ENCODE measurements at regions not wholly inside any gene's neighbourhood (a gene's known extent, or its start where the extent isn't known, plus 50 kb on each side); places are given as distances from the start of the nearest gene placed in this dataset.

GRCh38 chr1:201731142-201731541 is 97.8 kb upstream of the IPO9 start:
- Histone ChIP-seq H3K4me1 (replicated peaks in 1 of 4; ENCODE audit: control insufficient read depth in 3 of 4, insufficient read depth in 4 of 4, low read length in 3 of 4) (peaks cover 4 to 7% (median 4%) of the 10 kb centered on the region in 4 experiments; a peak in 5 of 7 replicates), H3K23ac (ENCODE audit: insufficient read length) (no peak overlapping the region), H4K8ac (ENCODE audit: extremely low read depth, insufficient read depth, low read length) (no peak overlapping the region), H3K36me3 (ENCODE audit: control insufficient read depth in 2 of 4, insufficient read depth in 4 of 4, low read length in 3 of 4) (no peaks in the 10 kb centered on the region; a peak in 1 of 8 replicates), H3K27me3 (replicated peaks in 1 of 4; ENCODE audit: control insufficient read depth in 3 of 4, extremely low read depth in 1 of 4, insufficient read depth in 3 of 4, low read length in 3 of 4) (no peaks in the 10 kb centered on the region), H3K23me2 (ENCODE audit: low read depth, low read length) (no peaks in the 10 kb centered on the region; the same call in 1 of the 2 replicates), H3K79me2 (ENCODE audit: control insufficient read depth in 1 of 2, insufficient read depth in 2 of 2, low read length in 2 of 2) (no peaks in the 10 kb centered on the region; a peak in 1 of 4 replicates), H2BK15ac (ENCODE audit: low read length) (no peak overlapping the region), H2BK5ac (ENCODE audit: low read depth, low read length) (no peak overlapping the region), H3K79me1 (ENCODE audit: low read depth, low read length) (peaks cover 3% of the 10 kb centered on the region), H3K9me3 (ENCODE audit: insufficient read depth in 2 of 2, low read depth in 1 of 2, low read length in 1 of 2) (no peaks in the 10 kb centered on the region), H2BK120ac (replicated peaks; ENCODE audit: low read depth, low read length) (no peak overlapping the region), H2BK12ac (ENCODE audit: low read depth, low read length) (0 out of 2 replicates have a peak overlapping the region, but pooled peaks have one; percentile 14), H3K27ac (ENCODE audit: low read depth, low read length) (no peak overlapping the region), H3K9ac (replicated peaks in 1 of 4; ENCODE audit: extremely low read depth in 1 of 4, low read depth in 3 of 4, low read length in 3 of 4) (no peak overlapping the region), H3K4me2 (ENCODE audit: insufficient read depth in 1 of 2, low read depth in 2 of 2, low read length in 2 of 2) (no peak overlapping the region), H4K91ac (replicated peaks; ENCODE audit: insufficient read length, low read length) (no peak overlapping the region), H2BK20ac (ENCODE audit: low read length) (no peak overlapping the region), H4K5ac (ENCODE audit: insufficient read length, low read depth, low read length) (no peak overlapping the region), H3K56ac (replicated peaks; ENCODE audit: insufficient read length, low read depth, low read length) (no peak overlapping the region), H2AFZ (ENCODE audit: low read length) (no peak overlapping the region), H2AK5ac (ENCODE audit: low read depth, low read length) (no peak overlapping the region), H3K18ac (ENCODE audit: extremely low read depth, low read length) (no peak overlapping the region), H3K4ac (replicated peaks; ENCODE audit: insufficient read length, low read depth, low read length) (no peak overlapping the region), H4K20me1 (replicated peaks in 1 of 2; ENCODE audit: control insufficient read depth in 1 of 2, insufficient read depth in 2 of 2, low read length in 2 of 2) (peaks cover 0 to 2% of the 10 kb centered on the region in 2 experiments), H3K14ac (ENCODE audit: insufficient read length) (no peak overlapping the region), H3K4me3 (ENCODE audit: extremely low read depth in 1 of 4, insufficient read depth in 2 of 4, low read depth in 3 of 4, low read length in 4 of 4) (no peak overlapping the region)
- CTCF ChIA-PET (ENCODE audit: partially characterized antibody): interaction anchor here (0.6 to 19.0 kb wide), 7 partner anchors 20 to 568 kb away, joined by 3 to 216 read pairs (median 3); no protein-coding TSS in a partner anchor
- FAIRE-seq (no peak), DNase-seq (ENCODE audit: low read depth in 1 of 2, low spot score in 2 of 2) (no peak)
- POLR2A ChIA-PET (ENCODE audit: partially characterized antibody): interaction anchor here (1.7 kb wide), 1 partner anchor 57 kb away, joined by 4 read pairs; no protein-coding TSS in a partner anchor
- 86% methylated on average over 11 of the region's 11 CpGs; no CpG with 5 or more reads in 1 of the 2 experiments for WGBS, 2 experiments (ENCODE audit: extremely low coverage in 1 of 2, insufficient coverage in 1 of 2, insufficient read length in 1 of 2, insufficient replicate concordance in 2 of 2, low coverage in 1 of 2, low lambda C conversion rate in 2 of 2, missing lambda C conversion rate in 1 of 2)
- TF ChIP-seq SIRT6 (IDR thresholded peaks at IDR 0.05; ENCODE audit: low read length): no peak
- TF ChIP-seq BRCA1 (IDR thresholded peaks at IDR 0.05; ENCODE audit: low read depth, low read length): no peak
- no peak for TF ChIP-seq EZH2 (IDR thresholded peaks at IDR 0.05; ENCODE audit: low read depth, low read length, severe bottlenecking)
- no peak for TF ChIP-seq YY1 (IDR thresholded peaks at IDR 0.05; ENCODE audit: low read depth, low read length)
- TF ChIP-seq, protein P1, sequence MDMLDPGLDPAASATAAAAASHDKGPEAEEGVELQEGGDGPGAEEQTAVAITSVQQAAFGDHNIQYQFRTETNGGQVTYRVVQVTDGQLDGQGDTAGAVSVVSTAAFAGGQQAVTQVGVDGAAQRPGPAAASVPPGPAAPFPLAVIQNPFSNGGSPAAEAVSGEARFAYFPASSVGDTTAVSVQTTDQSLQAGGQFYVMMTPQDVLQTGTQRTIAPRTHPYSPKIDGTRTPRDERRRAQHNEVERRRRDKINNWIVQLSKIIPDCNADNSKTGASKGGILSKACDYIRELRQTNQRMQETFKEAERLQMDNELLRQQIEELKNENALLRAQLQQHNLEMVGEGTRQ (IDR thresholded peaks at IDR 0.05; ENCODE audit: low read length): no peak
- TF ChIP-seq JUND (IDR thresholded peaks at IDR 0.05; ENCODE audit: low read length): no peak
- no peak for TF ChIP-seq SAP30 (IDR thresholded peaks at IDR 0.05; ENCODE audit: insufficient read depth, insufficient replicate concordance, low read length)
- TF ChIP-seq CREB1 (IDR thresholded peaks at IDR 0.05): no peak
- TF ChIP-seq CBX5 (IDR thresholded peaks at IDR 0.05; ENCODE audit: low read depth, low read length): no peak
- TF ChIP-seq SUZ12 (IDR thresholded peaks at IDR 0.05; ENCODE audit: low read length): no peak
- no peak for TF ChIP-seq ATF2 (IDR thresholded peaks at IDR 0.05; ENCODE audit: low read length)

Data from H1 (cell line).